ENCODE measurements at regions not wholly inside any gene's neighbourhood (a gene's known extent, or its start where the extent isn't known, plus 50 kb on each side); places are given as distances from the start of the nearest gene placed in this dataset.

GRCh38 chr19:30741566-30741965, 369.4 kb downstream of the ZNF536 start:
- Histone ChIP-seq H3K4me1 (ENCODE audit: low read depth) (no peaks in the 10 kb centered on the region), H3K36me3 (ENCODE audit: low read depth) (no peaks in the 10 kb centered on the region), H3K4me3 (no peak overlapping the region), H3K9me3 (no peaks in the 10 kb centered on the region)
- ATAC-seq (no peak), DNase-seq (no peak)
- intact Hi-C loops (cut with DNase I, micrococcal nuclease) = no loop called here
- no peak for TF ChIP-seq CTCF (IDR thresholded peaks at IDR 0.05)

- Histone ChIP-seq H3K4me3 (no peak overlapping the region), H3K9me3 (no peaks in the 10 kb centered on the region), H3K36me3 (ENCODE audit: low read depth) (no peaks in the 10 kb centered on the region), H3K4me1 (ENCODE audit: low read depth) (no peaks in the 10 kb centered on the region)
- ATAC-seq (no peak), DNase-seq (no peak)
- intact Hi-C loops (cut with DNase I, micrococcal nuclease) = no loop called here
- no peak for TF ChIP-seq CTCF (IDR thresholded peaks at IDR 0.05)
Observed at GRCh38 chr19:30739394-30739793, 367.2 kb downstream of the ZNF536 start.

GRCh38 chr19:30738047-30738446, 365.9 kb downstream of the ZNF536 start:
- TF ChIP-seq CTCF (IDR thresholded peaks at IDR 0.05) = no peak
- intact Hi-C loops (cut with DNase I, micrococcal nuclease) = no loop called here
- Histone ChIP-seq H3K9me3 (no peaks in the 10 kb centered on the region), H3K4me1 (ENCODE audit: low read depth) (no peaks in the 10 kb centered on the region), H3K36me3 (ENCODE audit: low read depth) (no peaks in the 10 kb centered on the region), H3K4me3 (no peak overlapping the region)
- no peak for DNase-seq
- ATAC-seq = no peak

- Histone ChIP-seq H3K4me1 (ENCODE audit: low read depth) (no peaks in the 10 kb centered on the region), H3K4me3 (no peak overlapping the region), H3K36me3 (ENCODE audit: low read depth) (no peaks in the 10 kb centered on the region), H3K9me3 (no peaks in the 10 kb centered on the region)
- no peak for TF ChIP-seq CTCF (IDR thresholded peaks at IDR 0.05)
- ATAC-seq (no peak), DNase-seq (no peak)
- intact Hi-C loops (cut with DNase I, micrococcal nuclease) = no loop called here
Observed at GRCh38 chr19:30734669-30735068, 362.5 kb downstream of the ZNF536 start.

GRCh38 chr19:30733826-30734550, 361.8 kb downstream of the ZNF536 start:
- ATAC-seq = no peak
- Histone ChIP-seq H3K4me1 (ENCODE audit: low read depth) (no peaks in the 10 kb centered on the region), H3K36me3 (ENCODE audit: low read depth) (no peaks in the 10 kb centered on the region), H3K9me3 (no peaks in the 10 kb centered on the region), H3K4me3 (no peak overlapping the region)
- no peak for TF ChIP-seq CTCF (IDR thresholded peaks at IDR 0.05)
- no peak for DNase-seq
- intact Hi-C loops (cut with DNase I, micrococcal nuclease) = no loop called here

- TF ChIP-seq CTCF (IDR thresholded peaks at IDR 0.05) = no peak
- Histone ChIP-seq H3K4me3 (no peak overlapping the region), H3K36me3 (ENCODE audit: low read depth) (no peaks in the 10 kb centered on the region), H3K4me1 (ENCODE audit: low read depth) (no peaks in the 10 kb centered on the region), H3K9me3 (no peaks in the 10 kb centered on the region)
- DNase-seq (no peak), ATAC-seq (no peak)
- intact Hi-C loops (cut with DNase I, micrococcal nuclease) = no loop called here
Observed at GRCh38 chr19:30731591-30731990, 359.4 kb downstream of the ZNF536 start.
